ENCODE measurements at regions not wholly inside any gene's neighbourhood (a gene's known extent, or its start where the extent isn't known, plus 50 kb on each side); places are given as distances from the start of the nearest gene placed in this dataset.

DNA sequence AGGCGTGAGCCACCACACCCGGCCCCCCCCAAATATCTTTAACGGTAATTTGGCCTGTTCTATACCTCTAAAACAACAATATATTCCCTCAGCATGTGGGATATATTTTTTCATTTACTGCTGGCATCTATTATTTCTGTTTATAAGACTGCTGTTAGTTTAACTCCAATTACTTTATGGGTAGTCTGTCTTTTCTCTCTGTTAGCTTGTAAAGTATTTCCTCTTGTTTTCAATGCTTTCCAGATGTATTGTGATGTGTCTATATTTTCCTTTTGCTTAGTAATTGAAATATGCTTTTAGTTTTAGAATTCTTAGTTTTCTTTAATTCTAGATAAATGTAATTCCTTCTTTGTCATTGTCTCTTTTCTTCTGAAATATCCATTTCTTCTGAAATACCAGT lies 445.8 kb downstream of the ANKRD50 start:
- TF ChIP-seq ETV6 (CRISPR knock-in tag; IDR thresholded peaks at IDR 0.05) (no peak), NR3C1 (CRISPR knock-in tag; conservative IDR thresholded peaks at IDR 0.05; ENCODE audit: low read depth) (no peak)
- TF ChIP-seq, protein P1, sequence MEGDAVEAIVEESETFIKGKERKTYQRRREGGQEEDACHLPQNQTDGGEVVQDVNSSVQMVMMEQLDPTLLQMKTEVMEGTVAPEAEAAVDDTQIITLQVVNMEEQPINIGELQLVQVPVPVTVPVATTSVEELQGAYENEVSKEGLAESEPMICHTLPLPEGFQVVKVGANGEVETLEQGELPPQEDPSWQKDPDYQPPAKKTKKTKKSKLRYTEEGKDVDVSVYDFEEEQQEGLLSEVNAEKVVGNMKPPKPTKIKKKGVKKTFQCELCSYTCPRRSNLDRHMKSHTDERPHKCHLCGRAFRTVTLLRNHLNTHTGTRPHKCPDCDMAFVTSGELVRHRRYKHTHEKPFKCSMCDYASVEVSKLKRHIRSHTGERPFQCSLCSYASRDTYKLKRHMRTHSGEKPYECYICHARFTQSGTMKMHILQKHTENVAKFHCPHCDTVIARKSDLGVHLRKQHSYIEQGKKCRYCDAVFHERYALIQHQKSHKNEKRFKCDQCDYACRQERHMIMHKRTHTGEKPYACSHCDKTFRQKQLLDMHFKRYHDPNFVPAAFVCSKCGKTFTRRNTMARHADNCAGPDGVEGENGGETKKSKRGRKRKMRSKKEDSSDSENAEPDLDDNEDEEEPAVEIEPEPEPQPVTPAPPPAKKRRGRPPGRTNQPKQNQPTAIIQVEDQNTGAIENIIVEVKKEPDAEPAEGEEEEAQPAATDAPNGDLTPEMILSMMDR (IDR thresholded peaks at IDR 0.05), result no peak
- TF ChIP-seq, protein P2, sequence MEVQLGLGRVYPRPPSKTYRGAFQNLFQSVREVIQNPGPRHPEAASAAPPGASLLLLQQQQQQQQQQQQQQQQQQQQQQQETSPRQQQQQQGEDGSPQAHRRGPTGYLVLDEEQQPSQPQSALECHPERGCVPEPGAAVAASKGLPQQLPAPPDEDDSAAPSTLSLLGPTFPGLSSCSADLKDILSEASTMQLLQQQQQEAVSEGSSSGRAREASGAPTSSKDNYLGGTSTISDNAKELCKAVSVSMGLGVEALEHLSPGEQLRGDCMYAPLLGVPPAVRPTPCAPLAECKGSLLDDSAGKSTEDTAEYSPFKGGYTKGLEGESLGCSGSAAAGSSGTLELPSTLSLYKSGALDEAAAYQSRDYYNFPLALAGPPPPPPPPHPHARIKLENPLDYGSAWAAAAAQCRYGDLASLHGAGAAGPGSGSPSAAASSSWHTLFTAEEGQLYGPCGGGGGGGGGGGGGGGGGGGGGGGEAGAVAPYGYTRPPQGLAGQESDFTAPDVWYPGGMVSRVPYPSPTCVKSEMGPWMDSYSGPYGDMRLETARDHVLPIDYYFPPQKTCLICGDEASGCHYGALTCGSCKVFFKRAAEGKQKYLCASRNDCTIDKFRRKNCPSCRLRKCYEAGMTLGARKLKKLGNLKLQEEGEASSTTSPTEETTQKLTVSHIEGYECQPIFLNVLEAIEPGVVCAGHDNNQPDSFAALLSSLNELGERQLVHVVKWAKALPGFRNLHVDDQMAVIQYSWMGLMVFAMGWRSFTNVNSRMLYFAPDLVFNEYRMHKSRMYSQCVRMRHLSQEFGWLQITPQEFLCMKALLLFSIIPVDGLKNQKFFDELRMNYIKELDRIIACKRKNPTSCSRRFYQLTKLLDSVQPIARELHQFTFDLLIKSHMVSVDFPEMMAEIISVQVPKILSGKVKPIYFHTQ (CRISPR knock-in tag; IDR thresholded peaks at IDR 0.05), result no peak

Data from WTC11 (cell line).